Mesenchymal stem cell (in vitro differentiated cells and primary cell): ENCODE measurements at regions not wholly inside any gene's neighbourhood (a gene's known extent, or its start where the extent isn't known, plus 50 kb on each side); places are given as distances from the start of the nearest gene placed in this dataset.

Experiments used
- DNase-seq: peaks from one replicate; pipeline ENCODE4 v3.0.0-alpha.2; 2013
- H2AFZ ChIP-seq: one replicate; pipeline ENCODE4 v1.6.1; 2013; ENCODE audit warnings: low read depth, mild to moderate bottlenecking, control low read depth, inconsistent platforms, low read length, moderate library complexity
- H2AK5ac ChIP-seq: 2 replicates; pipeline ENCODE4 v1.6.1; 2013; ENCODE audit warnings: low read length, moderate library complexity, mild to moderate bottlenecking, inconsistent platforms; ENCODE audit not compliant: severe bottlenecking
- H2BK120ac ChIP-seq: one replicate; pipeline ENCODE4 v1.6.1; 2013; ENCODE audit warnings: low read depth, mild to moderate bottlenecking, inconsistent platforms, low read length, moderate library complexity
- H2BK12ac ChIP-seq, 2 experiments: one replicate each; pipeline ENCODE4 v1.6.1; 2013; ENCODE audit warnings: inconsistent platforms in 2 of 2, low read length in 2 of 2, mild to moderate bottlenecking in 2 of 2, moderate library complexity in 2 of 2, control low read depth in 1 of 2
- H2BK15ac ChIP-seq: one replicate; pipeline ENCODE4 v1.6.1; 2013; ENCODE audit warnings: mild to moderate bottlenecking, low read depth, inconsistent platforms; ENCODE audit not compliant: poor library complexity, severe bottlenecking
- H2BK5ac ChIP-seq: 2 replicates; pipeline ENCODE4 v1.6.1; 2013; ENCODE audit warnings: low read depth, mild to moderate bottlenecking, low read length, control low read depth, inconsistent platforms; ENCODE audit not compliant: poor library complexity, severe bottlenecking
- H3K14ac ChIP-seq, 2 experiments: one replicate each; pipeline ENCODE4 v1.6.1; 2013; ENCODE audit warnings: inconsistent platforms in 2 of 2, low read length in 2 of 2, control low read depth in 1 of 2, mild to moderate bottlenecking in 1 of 2, moderate library complexity in 1 of 2
- H3K18ac ChIP-seq, 2 experiments: one replicate each; pipeline ENCODE4 v1.6.1; 2013; ENCODE audit warnings: inconsistent platforms in 2 of 2, low read length in 2 of 2, control low read depth in 1 of 2, low read depth in 1 of 2, mild to moderate bottlenecking in 1 of 2
- H3K23ac ChIP-seq, 2 experiments: one replicate each; pipeline ENCODE4 v1.6.1; 2013; ENCODE audit warnings: inconsistent platforms in 2 of 2, low read length in 2 of 2, mild to moderate bottlenecking in 2 of 2, moderate library complexity in 2 of 2, control low read depth in 1 of 2
- H3K27ac ChIP-seq: 2 replicates; pipeline ENCODE4 v1.5.1; 2013; ENCODE audit warnings: mild to moderate bottlenecking, moderate library complexity, low read length, control low read depth, inconsistent platforms; ENCODE audit not compliant: poor library complexity, severe bottlenecking
- H3K27me3 ChIP-seq, 2 experiments: 2 replicates each; pipeline versions ENCODE4 v1.6.1 to v1.7.0; 2013; ENCODE audit warnings: low read length in 2 of 2, mild to moderate bottlenecking in 2 of 2, moderate library complexity in 2 of 2, control low read depth in 1 of 2, inconsistent platforms in 1 of 2; ENCODE audit not compliant: control insufficient read depth in 1 of 2, insufficient read depth in 1 of 2
- H3K36me3 ChIP-seq, 2 experiments: 2 replicates each; pipeline versions ENCODE4 v1.6.1 to v1.7.0; 2013; ENCODE audit warnings: low read length in 2 of 2, control low read depth in 1 of 2, inconsistent platforms in 1 of 2, low read depth in 1 of 2, mild to moderate bottlenecking in 1 of 2; ENCODE audit not compliant: insufficient read depth in 2 of 2, control insufficient read depth in 1 of 2
- H3K4ac ChIP-seq, 2 experiments: one replicate each; pipeline ENCODE4 v1.6.1; 2013; ENCODE audit warnings: inconsistent platforms in 2 of 2, low read length in 2 of 2, mild to moderate bottlenecking in 2 of 2, moderate library complexity in 2 of 2, control low read depth in 1 of 2, low read depth in 1 of 2
- H3K4me1 ChIP-seq: 2 replicates; pipeline ENCODE4 v1.6.1; 2013; ENCODE audit warnings: low read depth, low read length, control low read depth; ENCODE audit not compliant: control insufficient read depth, insufficient read depth
- H3K4me2 ChIP-seq: 2 replicates; pipeline ENCODE4 v1.6.1; 2013; ENCODE audit warnings: low read length, mild to moderate bottlenecking, inconsistent platforms; ENCODE audit not compliant: poor library complexity, severe bottlenecking
- H3K4me3 ChIP-seq, 2 experiments: 2 replicates each; pipeline versions ENCODE4 v1.5.1 to v1.7.0; 2013; ENCODE audit warnings: low read length in 2 of 2, mild to moderate bottlenecking in 2 of 2, control low read depth in 1 of 2, low read depth in 1 of 2; ENCODE audit not compliant: insufficient read depth in 1 of 2
- H3K79me1 ChIP-seq: replicated peaks from 2 replicates; pipeline ENCODE4 v1.6.1; 2013; ENCODE audit warnings: mild to moderate bottlenecking, control low read depth, low read length, inconsistent platforms; ENCODE audit not compliant: poor library complexity, severe bottlenecking
- H3K9ac ChIP-seq: 2 replicates; pipeline ENCODE4 v1.7.0; 2013; ENCODE audit warnings: mild to moderate bottlenecking, low read length, moderate library complexity
- H3K9me3 ChIP-seq: 2 replicates; pipeline ENCODE4 v1.7.0; 2013; ENCODE audit warnings: mild to moderate bottlenecking, low read length; ENCODE audit not compliant: control insufficient read depth
- H4K8ac ChIP-seq: one replicate; pipeline ENCODE4 v1.6.1; 2013; ENCODE audit warnings: inconsistent platforms, mild to moderate bottlenecking, low read length, moderate library complexity
- H4K91ac ChIP-seq: one replicate; pipeline ENCODE4 v1.6.1; 2013; ENCODE audit warnings: mild to moderate bottlenecking, low read length, inconsistent platforms
- WGBS: methylation state at CpG from one replicate; pipeline ENCODE4 v1.1.7; 2013; ENCODE audit warnings: mixed read lengths; 5-methylcytosine and 5-hydroxymethylcytosine counted together

GRCh38 chr13:54890976-54891375 lies 1862.4 kb downstream of the OLFM4 start:
- H3K14ac ChIP-seq = no peak overlapping the region
- H3K27ac ChIP-seq = no peak overlapping the region
- no peak overlapping the region for H2BK120ac ChIP-seq
- H3K79me1 ChIP-seq = no peaks in the 10 kb centered on the region
- no peak overlapping the region for H2AK5ac ChIP-seq
- H2BK12ac ChIP-seq = no peak overlapping the region
- no peak overlapping the region for H3K23ac ChIP-seq
- H3K9me3 ChIP-seq = no peaks in the 10 kb centered on the region
- no peak overlapping the region for H3K4me2 ChIP-seq
- DNase-seq = no peak
- H4K8ac ChIP-seq = no peak overlapping the region
- WGBS = 45% methylated on average over 1 of the region's 2 CpGs
- H3K27me3 ChIP-seq = no peaks in the 10 kb centered on the region
- no peak overlapping the region for H3K18ac ChIP-seq
- no peaks in the 10 kb centered on the region for H3K36me3 ChIP-seq
- no peak overlapping the region for H2BK5ac ChIP-seq
- H3K9ac ChIP-seq = no peak overlapping the region
- no peak overlapping the region for H2BK15ac ChIP-seq
- H4K91ac ChIP-seq = no peak overlapping the region
- no peak overlapping the region for H2AFZ ChIP-seq
- H3K4ac ChIP-seq = no peak overlapping the region
- no peak overlapping the region for H3K4me3 ChIP-seq
- H3K4me1 ChIP-seq = no peaks in the 10 kb centered on the region

- Histone ChIP-seq H3K18ac (no peak overlapping the region), H3K79me1 (no peaks in the 10 kb centered on the region), H2AK5ac (no peak overlapping the region), H3K36me3 (no peaks in the 10 kb centered on the region), H3K9me3 (peaks cover 15% of the 10 kb centered on the region), H2AFZ (no peak overlapping the region), H2BK5ac (no peak overlapping the region), H2BK15ac (no peak overlapping the region), H3K27ac (no peak overlapping the region), H3K4ac (no peak overlapping the region), H3K9ac (no peak overlapping the region), H3K4me2 (no peak overlapping the region), H3K4me1 (no peaks in the 10 kb centered on the region), H3K27me3 (no peaks in the 10 kb centered on the region), H2BK12ac (no peak overlapping the region), H3K23ac (no peak overlapping the region), H4K91ac (no peak overlapping the region), H3K14ac (no peak overlapping the region), H2BK120ac (no peak overlapping the region), H4K8ac (no peak overlapping the region), H3K4me3 (no peak overlapping the region)
- DNase-seq = no peak
- no CpG with 5 or more reads among the region's 1 CpG for WGBS
These were observed 1872.7 kb downstream of the OLFM4 start for GRCh38 chr13:54901316-54901715.

DNA sequence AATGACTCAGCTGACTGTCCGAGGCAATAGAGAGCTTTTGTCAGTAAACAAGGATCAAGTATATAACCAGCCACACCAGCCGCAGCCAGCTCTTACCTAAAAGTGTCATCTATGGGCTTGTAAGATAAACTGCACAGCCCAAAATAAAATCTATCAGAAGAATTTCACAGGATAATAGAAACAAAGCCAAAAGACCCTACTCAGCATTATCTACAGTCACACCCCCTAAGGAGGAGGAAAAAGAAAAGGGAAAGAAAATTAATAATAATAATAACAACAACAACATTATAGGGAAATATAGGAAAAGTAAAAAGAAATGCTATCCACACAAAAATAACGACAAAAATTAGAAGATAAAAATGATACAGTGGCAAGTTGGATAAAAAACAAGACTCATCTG lies 1883.8 kb downstream of the OLFM4 start:
- H3K23ac ChIP-seq = no peak overlapping the region
- no peak overlapping the region for H2BK5ac ChIP-seq
- no peak overlapping the region for H2BK12ac ChIP-seq
- no peak overlapping the region for H3K4me3 ChIP-seq
- H4K8ac ChIP-seq = no peak overlapping the region
- no peak overlapping the region for H3K9ac ChIP-seq
- no peak overlapping the region for H3K4me2 ChIP-seq
- H3K18ac ChIP-seq = no peak overlapping the region
- H3K36me3 ChIP-seq = no peaks in the 10 kb centered on the region
- no peak overlapping the region for H3K4ac ChIP-seq
- no peak overlapping the region for H2AK5ac ChIP-seq
- H3K14ac ChIP-seq = no peak overlapping the region
- no peak overlapping the region for H4K91ac ChIP-seq
- no peak overlapping the region for H2BK15ac ChIP-seq
- H3K27me3 ChIP-seq = no peaks in the 10 kb centered on the region
- no peaks in the 10 kb centered on the region for H3K79me1 ChIP-seq
- 75% methylated on average over 2 of the region's 3 CpGs for WGBS
- H2AFZ ChIP-seq = no peak overlapping the region
- no peak overlapping the region for H3K27ac ChIP-seq
- H3K9me3 ChIP-seq = peaks cover 37% of the 10 kb centered on the region
- DNase-seq = no peak
- H3K4me1 ChIP-seq = no peaks in the 10 kb centered on the region
- no peak overlapping the region for H2BK120ac ChIP-seq

DNA sequence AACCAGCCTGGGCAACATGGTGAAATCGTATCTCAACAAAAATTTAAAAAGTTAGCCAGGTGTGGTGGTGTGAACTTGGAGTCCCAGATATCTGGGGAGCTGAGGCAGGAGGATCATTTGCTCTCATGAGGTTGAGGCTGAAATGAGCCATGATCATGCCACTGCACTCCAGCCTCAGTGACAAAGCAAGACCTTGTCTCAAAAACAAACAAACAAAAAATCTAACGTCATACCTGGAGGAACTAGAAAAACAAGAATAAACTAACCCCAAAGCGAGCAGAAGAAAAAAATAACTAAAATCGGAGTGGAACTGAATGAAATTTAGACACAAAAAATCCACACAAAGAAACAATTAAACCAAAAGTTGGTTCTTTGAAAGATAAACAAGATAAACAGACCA lies 1885.1 kb downstream of the OLFM4 start:
- H3K4me1 ChIP-seq = no peaks in the 10 kb centered on the region
- no peak overlapping the region for H2BK15ac ChIP-seq
- H2BK12ac ChIP-seq = no peak overlapping the region
- H3K79me1 ChIP-seq = no peaks in the 10 kb centered on the region
- no peak overlapping the region for H3K23ac ChIP-seq
- H3K4ac ChIP-seq = no peak overlapping the region
- no peak overlapping the region for H3K4me3 ChIP-seq
- no peak overlapping the region for H4K91ac ChIP-seq
- H3K14ac ChIP-seq = no peak overlapping the region
- no peak overlapping the region for H4K8ac ChIP-seq
- no peaks in the 10 kb centered on the region for H3K27me3 ChIP-seq
- H3K9me3 ChIP-seq = peaks cover 37% of the 10 kb centered on the region
- no peak overlapping the region for H3K4me2 ChIP-seq
- 97% methylated on average over 3 of the region's 4 CpGs for WGBS
- no peaks in the 10 kb centered on the region for H3K36me3 ChIP-seq
- no peak for DNase-seq
- no peak overlapping the region for H2AFZ ChIP-seq
- H3K9ac ChIP-seq = no peak overlapping the region
- no peak overlapping the region for H2BK5ac ChIP-seq
- H3K18ac ChIP-seq = no peak overlapping the region
- no peak overlapping the region for H2BK120ac ChIP-seq
- H2AK5ac ChIP-seq = no peak overlapping the region
- no peak overlapping the region for H3K27ac ChIP-seq
